HG02642 (cell line): ENCODE measurements at regions not wholly inside any gene's neighbourhood (a gene's known extent, or its start where the extent isn't known, plus 50 kb on each side); places are given as distances from the start of the nearest gene placed in this dataset.

Experiments
- ATAC-seq: cut with Tn5 transposase; IDR thresholded peaks from one replicate; pipeline ENCODE4 v1.9.1; 2021; ENCODE audit warnings: mild to moderate bottlenecking; ENCODE audit not compliant: unreplicated experiment, poor library complexity

DNA sequence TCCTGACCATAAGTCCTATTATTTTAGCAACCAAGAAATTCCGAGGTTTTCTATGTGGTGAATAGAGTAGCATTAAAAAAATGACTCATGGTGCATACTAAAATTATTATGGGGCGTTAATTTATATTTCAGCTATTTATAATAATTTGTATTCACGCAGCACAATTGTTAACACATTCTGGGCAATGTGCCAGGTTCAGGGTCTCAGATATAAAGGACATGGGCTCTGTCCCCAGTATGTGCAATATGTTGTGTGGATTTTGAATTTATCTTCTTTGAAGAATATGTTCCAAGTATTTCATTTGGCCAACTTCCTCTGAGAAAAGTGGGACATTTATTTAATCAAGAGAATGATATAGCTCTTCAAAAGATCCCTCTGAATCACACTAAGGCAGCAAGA, 1434.7 kb upstream of the PRR20A start:
- no peak for ATAC-seq

DNA sequence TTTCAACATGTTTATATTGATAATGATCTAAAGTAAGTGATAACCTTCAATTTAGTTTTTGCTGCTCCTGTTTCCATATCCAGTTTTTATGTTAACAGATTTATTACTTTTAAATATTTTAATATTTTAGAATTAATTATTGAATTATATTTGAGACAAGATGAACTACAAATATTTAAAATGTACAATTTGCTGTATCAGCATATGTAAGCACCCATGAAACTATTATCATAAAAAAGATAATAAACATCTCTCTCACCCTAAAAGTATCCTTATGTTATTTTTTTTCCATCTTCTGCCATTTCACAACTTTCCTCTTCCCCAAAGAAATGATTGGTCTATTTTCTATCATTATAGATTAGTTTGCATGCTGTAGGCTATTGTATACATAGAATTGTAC, 1426.6 kb upstream of the PRR20A start:
- ATAC-seq, result no peak

DNA sequence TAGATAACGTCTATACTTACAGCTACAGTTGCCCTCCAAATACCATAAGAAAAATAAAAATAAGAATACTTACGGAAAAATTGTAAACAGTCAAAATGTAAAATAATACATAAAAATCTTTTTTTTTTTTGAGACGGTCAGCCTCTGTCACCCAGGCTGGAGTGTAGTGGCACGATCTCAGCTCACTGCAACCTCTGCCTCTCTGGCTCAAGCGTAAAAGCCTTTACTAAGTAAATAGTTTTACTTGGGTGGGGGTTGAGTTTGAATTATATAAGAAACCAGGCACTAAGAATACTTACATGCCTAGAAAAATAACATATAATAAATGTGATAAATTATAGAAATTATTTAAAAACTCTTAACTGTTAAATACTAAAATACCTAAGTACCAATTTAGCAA, 1413.0 kb upstream of the PRR20A start:
- ATAC-seq, result no peak

DNA sequence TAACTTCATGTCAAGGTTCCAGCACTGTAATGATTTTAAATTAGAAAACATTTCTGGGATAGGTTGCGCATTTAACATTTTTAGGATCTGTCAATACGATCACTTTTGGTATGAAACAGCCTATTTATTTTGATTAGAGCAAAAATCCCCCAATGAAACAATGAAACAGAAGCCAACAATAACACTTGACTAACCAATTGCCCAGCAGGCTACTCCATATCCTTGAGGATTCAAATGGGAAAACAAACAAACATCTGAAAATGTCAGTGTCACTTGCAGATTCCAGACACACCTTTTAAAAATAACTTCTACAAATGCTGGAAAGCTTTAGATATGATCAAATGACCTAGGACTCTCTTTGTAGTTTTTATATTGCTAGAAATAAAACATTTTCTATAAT, 1412.5 kb upstream of the PRR20A start:
- no peak for ATAC-seq

DNA sequence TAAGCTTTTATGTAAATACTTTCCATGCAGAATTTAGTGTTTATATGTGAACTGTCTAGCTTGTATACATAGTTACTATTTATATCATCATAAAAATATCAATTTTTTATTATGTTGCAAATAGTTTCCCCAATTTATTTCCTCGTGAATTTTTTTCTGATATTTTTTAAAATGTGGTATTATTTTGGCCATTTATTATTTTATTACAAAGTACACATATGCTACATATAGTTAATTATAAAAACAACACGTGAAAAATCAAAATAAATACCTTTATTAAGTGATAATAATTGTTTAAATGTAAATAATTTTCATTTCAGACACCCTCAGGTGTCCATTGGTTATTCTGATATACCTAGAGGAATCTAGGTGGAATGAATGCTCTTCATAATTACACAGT, 1394.9 kb upstream of the PRR20A start:
- no peak for ATAC-seq

DNA sequence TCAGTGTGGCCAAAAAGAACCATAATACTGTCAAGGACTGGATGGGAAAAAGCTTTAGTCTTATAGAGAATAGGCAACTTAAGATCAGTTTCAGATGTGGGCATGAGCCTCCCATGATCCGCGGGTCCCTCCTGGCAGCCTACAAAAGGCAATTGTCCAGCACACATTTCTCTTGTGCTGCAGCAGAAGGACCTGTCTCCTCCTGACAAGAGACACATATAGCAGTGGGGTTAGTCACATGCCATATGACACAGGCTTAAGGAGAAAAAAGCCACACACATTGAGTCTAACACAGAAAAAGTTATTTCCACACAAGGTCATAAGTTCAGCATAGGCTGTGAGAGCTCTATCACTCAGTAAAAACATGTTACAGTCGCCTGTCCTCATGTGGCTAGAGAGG, 1378.7 kb upstream of the PRR20A start:
- ATAC-seq, result no peak

DNA sequence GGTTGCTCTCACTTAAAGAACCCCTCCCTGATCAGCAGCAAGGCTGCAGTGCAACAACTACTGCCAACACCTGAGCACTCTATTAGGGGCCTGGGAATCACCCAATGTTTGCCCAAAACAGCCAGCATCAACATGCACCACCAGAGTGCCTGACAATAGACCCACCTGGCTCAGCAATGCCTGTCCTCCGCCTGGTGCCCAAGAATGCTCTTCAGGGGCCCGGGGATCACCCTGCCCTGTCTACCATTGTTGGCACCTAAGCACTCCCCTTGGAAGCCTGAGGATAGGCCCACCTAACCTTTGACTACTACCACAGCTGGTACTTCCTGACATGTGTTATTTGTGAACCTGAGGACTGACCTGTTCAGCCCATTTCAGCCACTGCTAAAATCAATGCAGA, 1363.1 kb upstream of the PRR20A start:
- no peak for ATAC-seq

DNA sequence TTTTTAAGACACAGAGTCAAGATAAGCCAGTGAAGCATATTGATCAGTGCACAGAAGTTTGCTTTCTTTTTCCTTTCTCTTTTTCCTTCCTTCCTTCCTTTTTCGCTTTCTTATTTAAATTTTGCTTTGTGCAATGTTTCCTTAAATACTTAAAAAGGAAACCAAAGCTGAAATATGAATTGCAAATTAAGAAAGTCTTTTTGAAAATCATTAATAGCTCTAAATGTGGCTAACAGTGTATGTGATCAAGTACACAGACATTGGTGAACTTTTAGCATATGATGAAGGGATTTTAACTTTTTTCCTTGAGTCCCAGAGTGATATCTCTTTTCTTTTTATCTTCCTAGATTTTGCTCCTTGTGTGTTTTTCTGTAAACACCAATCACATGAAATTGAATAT, 1356.9 kb upstream of the PRR20A start:
- ATAC-seq, result no peak

DNA sequence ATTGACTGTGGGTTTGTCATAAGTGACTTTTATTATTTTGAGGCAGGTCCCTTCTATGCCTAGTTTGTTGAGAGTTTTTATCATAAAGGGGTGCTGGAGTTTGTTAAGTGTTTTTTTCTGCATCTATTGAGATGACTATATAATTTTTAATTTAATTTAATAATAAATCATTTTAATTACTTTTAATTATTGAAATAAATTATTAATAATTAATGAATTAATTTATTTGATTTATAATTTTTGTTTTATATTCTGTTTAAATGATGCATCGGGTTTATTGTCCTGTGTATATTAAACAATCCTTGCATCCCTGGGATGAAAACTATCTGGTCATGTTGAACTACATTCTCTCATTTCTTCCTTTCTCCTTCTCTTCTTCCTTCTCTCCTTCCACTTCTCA, 1352.2 kb upstream of the PRR20A start:
- no peak for ATAC-seq

DNA sequence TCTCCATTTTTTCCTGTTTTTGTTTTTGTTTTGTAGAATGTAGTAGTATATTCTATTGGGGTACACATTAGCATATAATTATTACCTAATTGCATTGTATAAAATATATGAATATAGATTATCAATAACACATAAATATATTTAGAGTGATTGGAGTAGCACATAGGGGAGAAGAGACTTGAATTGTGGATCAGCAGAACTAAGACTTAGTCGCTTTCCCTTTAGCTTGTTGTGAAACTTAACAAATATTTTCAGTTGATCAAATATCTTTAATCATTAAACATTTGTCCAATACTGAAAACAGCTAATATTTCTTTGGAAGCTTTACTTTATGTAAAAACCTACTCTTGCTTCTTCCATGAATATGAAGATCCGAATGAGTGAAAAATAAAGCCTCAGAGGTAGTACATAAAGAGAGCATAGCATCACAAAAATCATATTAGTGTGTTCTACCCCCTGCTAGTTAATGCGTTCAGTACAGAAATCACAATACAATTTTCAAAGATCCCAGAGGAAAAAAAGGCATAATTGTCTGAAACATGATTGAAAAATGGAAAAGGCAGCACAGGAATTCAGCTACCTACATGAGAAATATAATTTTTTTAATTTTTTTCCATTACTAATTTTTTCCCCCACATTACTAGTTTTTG, 1348.0 kb upstream of the PRR20A start:
- no peak for ATAC-seq

DNA sequence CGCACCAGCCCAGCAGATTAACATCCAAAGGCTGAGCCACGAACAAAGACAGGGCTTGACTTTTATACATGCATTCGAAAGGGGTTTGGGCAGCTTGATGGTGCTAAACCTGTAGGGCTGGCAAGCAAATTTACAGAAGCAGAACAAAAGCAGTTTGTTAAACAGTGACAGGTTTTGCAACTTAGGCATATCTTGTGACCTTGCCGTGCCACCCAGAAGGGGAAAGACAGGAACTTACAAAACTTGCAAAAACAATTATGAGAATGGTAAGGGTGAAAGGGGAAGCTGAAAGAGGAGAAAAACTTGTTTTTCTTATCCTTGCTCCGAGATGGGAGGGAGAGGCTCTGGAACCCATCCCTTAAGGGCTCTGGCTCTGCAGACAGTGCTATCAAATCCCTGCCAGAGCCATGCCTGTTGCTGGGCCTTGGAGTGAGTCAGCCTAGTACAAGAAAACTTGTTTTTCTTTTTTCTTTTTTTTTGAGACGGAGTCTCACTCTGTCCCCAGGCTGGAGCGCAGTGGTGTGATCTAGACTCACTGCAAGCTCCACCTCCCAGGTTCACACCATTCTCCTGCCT, 1325.2 kb upstream of the PRR20A start:
- ATAC-seq, result no peak

DNA sequence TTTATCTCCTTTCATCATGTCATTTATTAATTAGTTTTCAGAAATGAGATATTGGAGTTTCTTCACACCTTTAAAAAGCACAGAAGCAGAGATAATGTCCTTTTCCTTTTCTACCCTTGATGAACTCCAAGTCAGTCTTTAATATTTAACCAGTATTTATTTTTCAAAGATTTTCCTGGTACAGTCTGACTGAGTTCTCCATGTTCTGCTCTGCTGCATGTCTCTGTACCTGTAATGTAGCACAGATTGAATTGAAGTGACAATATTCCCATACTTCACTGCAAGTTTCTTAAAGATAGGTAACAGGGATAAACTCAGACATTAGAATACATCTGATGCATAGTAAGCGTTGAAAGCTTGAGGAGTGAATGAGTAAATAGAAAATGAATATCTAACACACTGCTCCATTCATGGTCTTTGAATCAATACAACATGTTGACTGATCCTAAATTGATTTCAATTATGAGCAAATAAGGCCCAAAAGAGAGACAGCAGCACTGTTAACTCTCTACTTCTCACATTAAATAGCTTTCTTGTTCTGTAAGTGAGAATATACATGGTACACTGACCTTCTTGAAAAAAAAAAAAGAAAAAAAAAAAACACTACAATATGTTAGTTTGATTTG, 1323.6 kb upstream of the PRR20A start:
- no peak for ATAC-seq

DNA sequence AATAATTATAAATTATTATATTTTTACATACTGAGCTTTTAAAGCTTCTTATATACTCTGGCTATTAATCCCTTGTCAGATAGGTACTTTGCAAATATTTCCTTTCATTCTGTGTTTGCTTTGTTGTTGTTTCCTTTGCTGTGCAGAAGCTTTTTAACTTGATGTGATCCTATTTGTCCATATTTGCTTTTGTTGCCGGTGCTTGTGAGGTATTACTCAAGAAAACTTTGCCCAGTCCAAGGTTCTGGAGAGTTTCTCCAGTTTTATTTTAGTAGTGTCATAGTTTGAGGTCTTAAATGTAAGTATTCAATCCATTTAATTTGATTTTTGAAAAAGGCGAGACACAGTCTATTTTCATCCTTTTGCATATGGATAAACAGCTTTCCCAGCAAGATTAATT, 1319.9 kb upstream of the PRR20A start:
- no peak for ATAC-seq

DNA sequence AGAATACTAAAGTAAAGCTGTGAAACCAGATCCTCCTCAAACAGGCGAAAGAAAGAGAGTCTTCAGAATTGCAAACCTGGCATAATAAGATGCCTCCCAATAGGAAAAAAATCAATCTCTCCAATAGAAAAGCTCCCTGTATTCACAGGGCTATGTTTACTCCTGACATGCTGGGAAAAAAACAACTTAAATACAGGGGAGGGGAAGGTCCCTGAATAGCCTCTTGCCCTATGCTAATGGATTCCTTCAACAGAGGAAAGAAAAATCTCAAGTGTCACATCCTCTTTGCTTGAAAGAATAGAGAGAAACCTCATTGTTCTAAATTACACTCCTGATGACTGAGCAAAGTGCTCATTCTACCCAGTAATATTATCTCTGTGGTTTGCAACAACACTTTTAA, 1271.1 kb upstream of the PRR20A start:
- no peak for ATAC-seq

DNA sequence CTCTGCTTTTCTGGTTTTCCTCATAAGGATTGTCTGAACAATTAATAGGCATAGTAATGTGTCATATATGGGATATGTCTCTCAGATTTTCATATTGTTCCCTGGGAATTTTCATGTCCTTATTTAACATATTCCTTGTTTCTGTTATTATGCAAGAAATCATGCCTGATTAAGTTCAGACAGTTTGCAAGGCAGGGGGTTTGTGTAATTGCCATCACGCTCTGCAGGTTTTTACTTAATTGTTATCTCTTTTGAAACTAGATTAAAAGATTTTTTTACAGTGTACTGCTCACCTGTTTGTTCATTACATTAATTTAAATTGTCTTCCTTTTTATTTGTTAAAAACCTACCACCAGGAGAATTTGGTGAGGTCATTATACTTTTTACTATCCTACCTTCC, 1253.2 kb upstream of the PRR20A start:
- ATAC-seq, result no peak

DNA sequence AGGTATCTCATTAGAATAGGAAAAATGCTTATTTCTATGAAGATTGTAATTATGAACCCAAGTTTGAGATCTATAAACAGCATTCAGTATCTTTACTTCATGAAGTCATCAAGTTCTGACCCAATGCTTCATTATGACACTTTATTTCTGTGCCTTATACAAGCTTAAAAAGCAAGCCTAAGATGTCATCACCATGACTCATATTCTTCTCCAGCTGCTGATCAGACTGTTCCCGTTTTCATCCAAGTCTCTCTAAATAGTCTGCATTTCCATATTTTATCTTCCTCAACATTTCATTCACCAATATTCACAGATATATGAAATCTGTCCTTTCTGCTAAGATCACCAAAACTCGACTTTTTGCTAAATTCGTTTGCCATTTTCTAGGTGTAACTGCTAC, 1247.2 kb upstream of the PRR20A start:
- ATAC-seq, result no peak

DNA sequence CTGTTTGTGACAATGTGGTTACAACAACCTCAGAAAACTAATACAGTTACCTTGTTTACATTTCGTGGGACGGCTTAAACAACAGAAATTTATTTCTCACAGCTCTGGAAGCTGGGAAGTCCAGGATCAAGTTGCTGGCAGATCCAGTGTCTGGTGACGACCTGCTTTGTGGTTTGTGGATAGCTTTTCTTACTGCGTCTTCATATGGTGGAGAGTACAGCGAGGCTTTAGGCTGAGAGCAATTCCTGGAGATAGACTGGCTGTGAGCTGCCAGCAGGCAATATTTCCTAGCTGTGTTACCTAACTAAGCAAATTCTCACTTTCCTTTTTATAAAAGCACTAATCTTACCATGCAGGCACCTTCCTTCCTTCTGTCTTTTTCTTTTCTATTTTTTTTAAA, 1203.5 kb upstream of the PRR20A start:
- ATAC-seq, result no peak

DNA sequence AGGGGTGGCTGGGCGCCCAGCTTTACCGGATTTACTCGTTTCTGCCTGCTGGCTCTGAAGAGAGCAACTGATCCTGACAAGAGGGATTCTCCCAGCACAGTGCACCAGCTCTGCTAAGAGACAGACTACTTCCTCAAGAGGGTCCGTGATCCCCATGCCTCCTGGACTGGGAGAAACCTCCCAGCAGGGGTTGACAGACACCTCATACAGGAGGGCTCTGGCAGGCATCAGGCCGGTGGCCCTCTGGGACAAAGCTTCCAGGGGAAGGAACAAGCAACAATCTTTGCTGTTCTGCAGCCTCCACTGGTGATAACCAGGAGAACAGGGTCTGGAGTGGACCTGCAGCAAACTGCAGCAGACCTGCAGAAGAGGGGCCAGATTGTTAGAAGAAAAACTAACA, 1192.5 kb upstream of the PRR20A start:
- ATAC-seq, result no peak

DNA sequence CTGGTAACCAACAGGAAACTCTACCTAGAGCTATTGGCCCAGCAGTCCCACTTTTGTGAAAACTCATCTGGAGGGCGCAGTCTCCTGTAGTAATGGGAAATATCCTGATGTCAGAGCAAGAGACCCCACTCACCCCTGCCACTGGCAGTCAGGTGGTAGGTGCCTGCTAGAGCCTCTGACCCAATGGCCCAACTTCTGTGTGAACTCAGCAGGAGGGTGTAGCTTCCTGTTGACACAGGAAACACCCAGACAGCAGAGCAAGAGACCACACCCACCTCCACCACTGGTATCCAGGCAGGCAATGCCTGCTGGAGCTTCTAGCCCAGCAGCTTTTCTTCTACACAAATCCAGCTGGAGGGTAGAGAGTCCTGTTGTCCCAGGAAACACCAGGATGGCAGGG, 1176.8 kb upstream of the PRR20A start:
- ATAC-seq, result no peak

DNA sequence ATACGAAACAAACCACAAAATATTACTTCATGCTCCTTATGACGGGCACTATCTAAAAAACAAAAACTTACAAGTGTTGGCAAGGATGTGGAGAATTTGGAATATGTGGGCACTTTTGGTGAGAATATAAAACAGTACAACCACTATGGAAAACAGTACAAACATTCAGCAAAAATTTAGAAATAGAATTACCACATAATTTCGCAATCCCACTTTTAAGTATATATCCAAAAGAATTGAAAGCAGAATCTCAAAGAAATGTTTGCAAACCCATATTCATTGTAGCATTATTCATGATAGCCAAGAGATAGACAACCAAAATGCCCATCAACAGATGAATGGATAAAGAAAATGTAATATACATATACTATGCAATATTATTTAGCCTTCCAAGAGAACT, 1173.7 kb upstream of the PRR20A start:
- no peak for ATAC-seq

DNA sequence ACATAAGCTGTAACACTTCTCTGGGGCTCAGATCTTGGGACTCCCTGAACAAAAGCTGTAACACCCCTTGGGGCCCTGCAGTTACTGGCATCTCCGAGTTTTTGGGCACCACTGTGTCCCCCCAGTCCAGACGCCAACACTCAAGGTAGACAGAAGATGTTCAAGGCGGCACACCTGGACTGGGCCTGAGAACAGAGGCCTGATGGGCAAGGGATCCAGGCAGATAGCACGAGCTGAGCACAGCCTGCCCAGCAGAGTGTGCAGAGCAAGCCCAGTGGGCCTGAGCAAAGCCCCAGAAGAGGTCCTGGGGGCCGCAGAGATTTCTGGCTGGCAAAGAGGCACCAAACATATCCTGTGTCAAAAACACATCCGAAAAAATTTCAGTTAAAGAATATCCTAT, 1163.3 kb upstream of the PRR20A start:
- ATAC-seq, result no peak

DNA sequence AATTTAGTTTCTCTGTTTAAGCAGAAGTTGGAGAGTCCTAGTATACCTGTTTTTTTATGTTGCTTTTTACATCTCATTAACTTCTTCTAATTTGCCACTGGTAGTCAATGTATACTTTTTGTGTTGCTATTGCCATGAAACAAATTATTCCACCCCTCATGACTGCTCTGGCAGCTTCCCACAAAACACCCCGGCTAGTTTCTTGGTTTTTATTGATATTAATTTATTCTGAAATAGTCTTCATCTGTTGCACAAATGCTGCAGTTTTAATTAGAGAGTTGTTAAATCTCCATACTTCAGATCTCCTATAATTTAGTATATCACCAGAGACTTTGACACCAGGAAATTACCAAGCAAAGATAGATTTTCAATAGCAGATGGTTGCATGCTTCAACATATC, 1159.3 kb upstream of the PRR20A start:
- no peak for ATAC-seq
